Ascending aorta (tissue), 2 donors: ENCODE measurements at regions not wholly inside any gene's neighbourhood (a gene's known extent, or its start where the extent isn't known, plus 50 kb on each side); places are given as distances from the start of the nearest gene placed in this dataset.

Source experiments
- DNase-seq, 2 donors: peaks; one replicate each; pipeline ENCODE4 v3.0.0-alpha.2; 2019; ENCODE audit warnings: low spot score in 2 of 2
- H3K27ac ChIP-seq, 2 donors: fragments of 200-600 bp; sonication (generic); one replicate each; pipeline ENCODE4 v1.5.1; 2016 to 2017; ENCODE audit warnings: mild to moderate bottlenecking in 1 of 2
- H3K27me3 ChIP-seq: fragments of 200-600 bp; sonication (generic); one replicate; pipeline ENCODE4 v1.5.1; 2017
- H3K36me3 ChIP-seq, 2 donors: fragments of 200-600 bp; sonication (generic); one replicate each; pipeline ENCODE4 v1.5.1; 2016
- H3K4me1 ChIP-seq, 2 donors: fragments of 200-600 bp; sonication (generic); one replicate each; pipeline ENCODE4 v1.5.1; 2016 to 2017; ENCODE audit warnings: mild to moderate bottlenecking in 1 of 2
- H3K4me3 ChIP-seq, 2 donors: fragments of 200-600 bp; sonication (generic); one replicate each; pipeline ENCODE4 v1.5.1; 2016 to 2017; ENCODE audit warnings: mild to moderate bottlenecking in 1 of 2
- H3K9me3 ChIP-seq, 2 donors: fragments of 200-600 bp; sonication (generic); one replicate each; pipeline ENCODE4 v1.5.1; 2016
- intact Hi-C: fragments of 100-400 bp; cut with DNase I; formaldehyde crosslinking; loops from one replicate; pipeline ENCODE4 v1.15.1; 2023
- TF ChIP-seq, protein P1 (sequence below), 3 experiments: fragments of 200-600 bp in 2 of 3; fragments of 450-650 bp in 1 of 3; sonication (generic) in 2 of 3; IDR thresholded peaks; one replicate each; pipeline ENCODE4 v1.5.1; 2016 to 2019; ENCODE audit warnings: antibody characterized with exemption in 3 of 3, mild to moderate bottlenecking in 1 of 3, moderate library complexity in 1 of 3

- no peak overlapping the region for H3K4me3 ChIP-seq
- no peak for DNase-seq
- intact Hi-C loops = no loop called here
- H3K27me3 ChIP-seq = no peaks in the 10 kb centered on the region
- TF ChIP-seq, protein P1, sequence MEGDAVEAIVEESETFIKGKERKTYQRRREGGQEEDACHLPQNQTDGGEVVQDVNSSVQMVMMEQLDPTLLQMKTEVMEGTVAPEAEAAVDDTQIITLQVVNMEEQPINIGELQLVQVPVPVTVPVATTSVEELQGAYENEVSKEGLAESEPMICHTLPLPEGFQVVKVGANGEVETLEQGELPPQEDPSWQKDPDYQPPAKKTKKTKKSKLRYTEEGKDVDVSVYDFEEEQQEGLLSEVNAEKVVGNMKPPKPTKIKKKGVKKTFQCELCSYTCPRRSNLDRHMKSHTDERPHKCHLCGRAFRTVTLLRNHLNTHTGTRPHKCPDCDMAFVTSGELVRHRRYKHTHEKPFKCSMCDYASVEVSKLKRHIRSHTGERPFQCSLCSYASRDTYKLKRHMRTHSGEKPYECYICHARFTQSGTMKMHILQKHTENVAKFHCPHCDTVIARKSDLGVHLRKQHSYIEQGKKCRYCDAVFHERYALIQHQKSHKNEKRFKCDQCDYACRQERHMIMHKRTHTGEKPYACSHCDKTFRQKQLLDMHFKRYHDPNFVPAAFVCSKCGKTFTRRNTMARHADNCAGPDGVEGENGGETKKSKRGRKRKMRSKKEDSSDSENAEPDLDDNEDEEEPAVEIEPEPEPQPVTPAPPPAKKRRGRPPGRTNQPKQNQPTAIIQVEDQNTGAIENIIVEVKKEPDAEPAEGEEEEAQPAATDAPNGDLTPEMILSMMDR (IDR thresholded peaks at IDR 0.05) = no peak
- H3K9me3 ChIP-seq = no peaks in the 10 kb centered on the region
- no peaks in the 10 kb centered on the region for H3K4me1 ChIP-seq
- H3K36me3 ChIP-seq = no peaks in the 10 kb centered on the region
- H3K27ac ChIP-seq = no peak overlapping the region
These were observed 981.0 kb downstream of the SUCLG1 start for GRCh38 chr2:83478037-83478436.

DNA sequence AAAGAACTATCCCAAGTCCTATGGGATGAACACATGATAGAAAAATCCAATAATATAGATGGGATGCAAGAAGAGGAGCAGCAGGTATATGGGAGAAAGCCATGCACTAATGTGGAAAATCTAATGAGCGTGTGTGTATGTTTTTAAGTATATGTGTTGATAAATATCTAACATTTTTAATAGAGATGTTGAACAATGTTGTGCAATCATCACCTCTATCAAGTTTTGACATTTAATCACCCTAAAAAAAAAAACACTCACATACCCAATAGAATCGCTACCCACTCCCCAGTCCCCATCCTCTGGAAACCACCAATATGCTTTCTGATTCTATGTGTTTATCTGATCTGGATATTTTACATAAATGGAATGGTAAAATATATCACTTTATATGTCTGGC, 983.7 kb downstream of the SUCLG1 start:
- TF ChIP-seq, protein P1 (IDR thresholded peaks at IDR 0.05) = no peak
- intact Hi-C loops = no loop called here
- no peaks in the 10 kb centered on the region for H3K9me3 ChIP-seq
- H3K27ac ChIP-seq = no peak overlapping the region
- H3K4me1 ChIP-seq = no peaks in the 10 kb centered on the region
- H3K36me3 ChIP-seq = no peaks in the 10 kb centered on the region
- H3K27me3 ChIP-seq = no peaks in the 10 kb centered on the region
- no peak overlapping the region for H3K4me3 ChIP-seq
- no peak for DNase-seq

DNA sequence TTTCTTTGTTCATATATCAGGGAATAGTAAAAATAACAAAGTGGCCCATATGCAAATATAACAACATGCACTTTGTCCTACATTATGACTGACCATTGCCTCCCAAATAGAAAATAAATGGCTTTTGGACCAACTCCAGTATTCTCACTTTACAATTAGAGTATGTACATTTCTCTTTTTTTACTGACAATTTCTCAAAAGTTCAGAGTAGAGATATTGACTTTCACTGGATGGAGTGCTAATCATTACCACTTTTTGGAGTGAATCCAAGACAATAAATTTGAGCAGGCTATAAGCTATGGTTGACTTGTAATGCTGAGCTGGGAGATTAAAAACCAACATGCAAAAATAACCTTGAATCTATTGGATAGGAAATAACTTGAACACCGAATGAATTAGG, 987.4 kb downstream of the SUCLG1 start:
- H3K27me3 ChIP-seq = no peaks in the 10 kb centered on the region
- no peak overlapping the region for H3K27ac ChIP-seq
- TF ChIP-seq, protein P1 (IDR thresholded peaks at IDR 0.05) = no peak
- no peaks in the 10 kb centered on the region for H3K9me3 ChIP-seq
- no peaks in the 10 kb centered on the region for H3K4me1 ChIP-seq
- DNase-seq = no peak
- H3K36me3 ChIP-seq = no peaks in the 10 kb centered on the region
- intact Hi-C loops = no loop called here
- no peak overlapping the region for H3K4me3 ChIP-seq

DNA sequence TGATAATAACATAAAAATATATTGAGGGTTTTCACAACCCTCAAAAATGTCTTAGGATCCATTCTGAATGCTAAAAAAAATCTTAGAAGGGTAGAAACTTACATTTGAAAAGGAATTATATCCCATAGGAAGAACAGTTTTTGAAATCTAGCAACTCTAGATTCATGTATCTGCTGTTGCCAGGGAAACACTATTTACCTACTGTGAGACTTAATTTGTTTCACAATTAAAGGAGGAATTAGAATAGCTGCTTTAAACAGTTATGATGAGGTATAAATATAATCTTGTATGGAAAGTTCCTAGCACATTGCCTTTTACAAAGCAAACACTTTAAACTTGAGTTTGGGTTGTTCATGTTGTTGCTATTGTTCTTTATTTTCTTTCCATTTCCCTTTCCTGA, 988.2 kb downstream of the SUCLG1 start:
- no peak overlapping the region for H3K27ac ChIP-seq
- H3K27me3 ChIP-seq = no peaks in the 10 kb centered on the region
- no peaks in the 10 kb centered on the region for H3K9me3 ChIP-seq
- TF ChIP-seq, protein P1 (IDR thresholded peaks at IDR 0.05) = no peak
- H3K4me3 ChIP-seq = no peak overlapping the region
- DNase-seq = no peak
- no peaks in the 10 kb centered on the region for H3K36me3 ChIP-seq
- H3K4me1 ChIP-seq = no peaks in the 10 kb centered on the region
- intact Hi-C loops = no loop called here

DNA sequence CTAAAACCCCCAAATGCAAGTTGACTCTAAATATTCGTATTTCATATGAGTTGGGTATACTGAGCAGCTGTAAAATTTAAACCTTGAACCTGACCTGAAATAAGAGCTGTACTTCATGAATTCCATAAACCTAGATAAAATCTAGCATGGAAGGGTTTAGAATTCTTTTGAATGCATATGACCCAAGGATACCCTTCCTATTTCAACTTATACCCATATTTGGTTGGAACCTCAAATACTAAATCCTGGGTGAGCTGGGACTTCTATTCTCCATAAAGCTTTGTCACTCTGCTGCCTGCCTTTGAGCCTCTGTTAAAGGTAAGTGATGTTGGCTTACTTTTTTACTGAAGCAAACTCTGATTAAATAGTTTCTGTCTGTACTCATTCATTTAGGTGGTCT, 994.6 kb downstream of the SUCLG1 start:
- no peak overlapping the region for H3K27ac ChIP-seq
- H3K36me3 ChIP-seq = no peaks in the 10 kb centered on the region
- intact Hi-C loops = no loop called here
- no peaks in the 10 kb centered on the region for H3K9me3 ChIP-seq
- H3K27me3 ChIP-seq = no peaks in the 10 kb centered on the region
- no peak for DNase-seq
- H3K4me3 ChIP-seq = no peak overlapping the region
- TF ChIP-seq, protein P1 (IDR thresholded peaks at IDR 0.05) = no peak
- H3K4me1 ChIP-seq = no peaks in the 10 kb centered on the region

DNA sequence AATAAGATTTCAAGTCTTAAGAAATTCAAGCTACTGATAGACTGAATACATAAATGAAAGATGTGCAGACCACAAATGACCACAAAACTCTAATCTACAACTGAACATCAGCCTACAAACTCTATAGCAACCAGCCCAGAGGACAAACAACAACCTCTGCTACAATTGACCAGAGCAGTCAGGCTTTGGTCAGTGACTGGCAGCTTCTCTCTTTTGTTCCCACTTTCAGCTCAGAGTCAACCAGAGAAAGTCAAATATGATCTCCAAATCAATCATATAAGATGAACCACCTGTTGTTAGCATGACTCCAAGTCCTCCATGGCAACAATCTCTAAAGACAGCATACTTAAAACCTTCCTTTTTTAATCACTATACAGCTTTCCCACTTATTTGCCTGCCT, 996.2 kb downstream of the SUCLG1 start:
- TF ChIP-seq, protein P1 (IDR thresholded peaks at IDR 0.05) = no peak
- intact Hi-C loops = no loop called here
- H3K9me3 ChIP-seq = no peaks in the 10 kb centered on the region
- H3K27ac ChIP-seq = no peak overlapping the region
- no peak for DNase-seq
- H3K4me1 ChIP-seq = no peaks in the 10 kb centered on the region
- H3K36me3 ChIP-seq = no peaks in the 10 kb centered on the region
- no peak overlapping the region for H3K4me3 ChIP-seq
- H3K27me3 ChIP-seq = no peaks in the 10 kb centered on the region
